Ishikawa (cell line): ENCODE measurements at regions not wholly inside any gene's neighbourhood (a gene's known extent, or its start where the extent isn't known, plus 50 kb on each side); places are given as distances from the start of the nearest gene placed in this dataset.

Experiments
- CREB1 ChIP-seq: IDR thresholded peaks from 2 replicates; pipeline ENCODE4 v1.6.1; 2012; ENCODE audit warnings: low read depth
- EP300 ChIP-seq: IDR thresholded peaks from 2 replicates; pipeline ENCODE4 v1.6.1; 2012; ENCODE audit warnings: borderline replicate concordance
- RAD21 ChIP-seq: IDR thresholded peaks from 2 replicates; pipeline ENCODE4 v1.6.1; 2012; ENCODE audit warnings: low read depth
- TEAD4 ChIP-seq: IDR thresholded peaks from 2 replicates; pipeline ENCODE4 v1.6.1; 2012
- ZBTB7A ChIP-seq: IDR thresholded peaks from 2 replicates; pipeline ENCODE4 v1.6.1; 2012; ENCODE audit warnings: low read depth
- TF ChIP-seq, protein P1 (sequence below): IDR thresholded peaks from 2 replicates; pipeline ENCODE4 v1.6.1; 2012

DNA sequence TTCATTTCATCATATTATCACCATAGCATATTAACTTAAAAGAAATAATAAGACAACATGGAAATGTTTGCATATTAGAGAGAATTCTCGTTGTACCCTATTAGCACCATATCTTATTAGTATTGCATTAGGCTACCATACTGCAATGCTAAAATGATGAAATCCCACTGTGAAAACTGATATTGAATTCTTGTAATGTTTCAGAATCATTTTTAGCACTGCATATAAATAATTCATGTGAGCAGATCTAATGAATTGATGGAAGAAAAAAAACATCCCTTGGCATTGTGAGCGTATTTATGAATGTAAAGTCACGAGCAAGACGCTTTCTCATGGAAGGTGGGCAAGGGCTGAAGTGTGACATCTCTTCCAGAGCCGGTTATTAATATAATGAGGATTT is 257.1 kb upstream of the PTBP2 start:
- TF ChIP-seq CREB1 (no peak), EP300 (no peak), RAD21 (no peak), ZBTB7A (no peak), TEAD4 (no peak)
- TF ChIP-seq, protein P1, sequence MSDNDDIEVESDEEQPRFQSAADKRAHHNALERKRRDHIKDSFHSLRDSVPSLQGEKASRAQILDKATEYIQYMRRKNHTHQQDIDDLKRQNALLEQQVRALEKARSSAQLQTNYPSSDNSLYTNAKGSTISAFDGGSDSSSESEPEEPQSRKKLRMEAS = no peak
